OCI-LY3 (cell line): ENCODE measurements at regions not wholly inside any gene's neighbourhood (a gene's known extent, or its start where the extent isn't known, plus 50 kb on each side); places are given as distances from the start of the nearest gene placed in this dataset.

ENCODE experiments used
- H2AFZ ChIP-seq: fragments of 200-600, 300-600 bp; shearing (Covaris generic); 2 replicates; pipeline ENCODE4 v1.6.0; 2014; ENCODE audit warnings: antibody characterized with exemption, low read depth, low read length
- H3K27ac ChIP-seq: fragments of 200-600, 300-600 bp; sonication (generic); 2 replicates; pipeline ENCODE4 v1.5.1; 2014; ENCODE audit warnings: mild to moderate bottlenecking, low read length, moderate library complexity, mixed read lengths
- H3K27me3 ChIP-seq: fragments of 200-600, 300-600 bp; sonication (generic); 2 replicates; pipeline ENCODE4 v1.6.1; 2014; ENCODE audit warnings: low read depth, low read length, mixed read lengths
- H3K36me3 ChIP-seq: fragments of 200-600, 300-600 bp; sonication (generic); replicated peaks from 2 replicates; pipeline ENCODE3; 2014; ENCODE audit warnings: low read depth, low read length, mixed read lengths
- H3K4me1 ChIP-seq: fragments of 300-600, 200-600 bp; sonication (generic); 2 replicates; pipeline ENCODE4 v1.6.1; 2014; ENCODE audit warnings: low read length, mixed read lengths
- H3K4me2 ChIP-seq: fragments of 200-600, 300-600 bp; sonication (generic); 2 replicates; pipeline ENCODE4 v1.6.1; 2014; ENCODE audit warnings: low read length, mixed read lengths
- H3K4me3 ChIP-seq: fragments of 300-600, 200-600 bp; sonication (generic); 2 replicates; pipeline ENCODE4 v1.5.1; 2014; ENCODE audit warnings: antibody characterized with exemption, mild to moderate bottlenecking, low read length, moderate library complexity
- H3K79me2 ChIP-seq: fragments of 300-600, 200-600 bp; shearing (Covaris generic); 2 replicates; pipeline ENCODE4 v1.6.1; 2014; ENCODE audit warnings: mild to moderate bottlenecking, low read length, mixed read lengths
- H3K9ac ChIP-seq: fragments of 300-600, 200-600 bp; shearing (Covaris generic); 2 replicates; pipeline ENCODE4 v1.6.0; 2014; ENCODE audit warnings: mild to moderate bottlenecking, low read length, moderate library complexity
- H3K9me3 ChIP-seq: fragments of 200-600, 300-600 bp; shearing (Covaris generic); 2 replicates; pipeline ENCODE4 v1.6.1; 2014; ENCODE audit warnings: low read length, mixed read lengths; ENCODE audit not compliant: insufficient read depth
- H4K20me1 ChIP-seq: fragments of 200-600, 300-600 bp; sonication (generic); 2 replicates; pipeline ENCODE4 v1.6.1; 2016; ENCODE audit warnings: low read length, mixed read lengths; ENCODE audit not compliant: insufficient read depth
- CTCF ChIP-seq: fragments of 200-600, 300-600 bp; sonication (generic); IDR thresholded peaks from 2 replicates; pipeline ENCODE4 v1.5.1; 2014; ENCODE audit warnings: antibody characterized with exemption, low read length, low read depth
- EZH2phosphoT487 ChIP-seq: fragments of 200-600 bp; shearing (Covaris generic); IDR thresholded peaks from 2 replicates; pipeline ENCODE4 v1.6.1; 2018; ENCODE audit warnings: antibody characterized with exemption, mixed run types, low read depth

- H3K36me3 ChIP-seq = no peaks in the 10 kb centered on the region
- no peak overlapping the region for H3K4me2 ChIP-seq
- H3K79me2 ChIP-seq = no peaks in the 10 kb centered on the region
- H3K9ac ChIP-seq = no peak overlapping the region
- no peaks in the 10 kb centered on the region for H3K4me1 ChIP-seq
- no peaks in the 10 kb centered on the region for H3K9me3 ChIP-seq
- H3K27me3 ChIP-seq = no peaks in the 10 kb centered on the region
- H4K20me1 ChIP-seq = no peaks in the 10 kb centered on the region
- no peak overlapping the region for H2AFZ ChIP-seq
- H3K4me3 ChIP-seq = no peak overlapping the region
- TF ChIP-seq CTCF (no peak), EZH2phosphoT487 (no peak)
- H3K27ac ChIP-seq = no peak overlapping the region
Observed at GRCh38 chr7:115631782-115632181, 398.8 kb downstream of the TFEC start.

GRCh38 chr7:115630049-115630448, 400.5 kb downstream of the TFEC start:
- H3K4me1 ChIP-seq = no peaks in the 10 kb centered on the region
- H3K79me2 ChIP-seq = no peaks in the 10 kb centered on the region
- H3K27me3 ChIP-seq = no peaks in the 10 kb centered on the region
- H2AFZ ChIP-seq = no peak overlapping the region
- H3K27ac ChIP-seq = no peak overlapping the region
- no peaks in the 10 kb centered on the region for H3K9me3 ChIP-seq
- TF ChIP-seq CTCF = no peak
- no peaks in the 10 kb centered on the region for H3K36me3 ChIP-seq
- no peak overlapping the region for H3K9ac ChIP-seq
- no peak overlapping the region for H3K4me3 ChIP-seq
- H4K20me1 ChIP-seq = no peaks in the 10 kb centered on the region
- H3K4me2 ChIP-seq = no peak overlapping the region

DNA sequence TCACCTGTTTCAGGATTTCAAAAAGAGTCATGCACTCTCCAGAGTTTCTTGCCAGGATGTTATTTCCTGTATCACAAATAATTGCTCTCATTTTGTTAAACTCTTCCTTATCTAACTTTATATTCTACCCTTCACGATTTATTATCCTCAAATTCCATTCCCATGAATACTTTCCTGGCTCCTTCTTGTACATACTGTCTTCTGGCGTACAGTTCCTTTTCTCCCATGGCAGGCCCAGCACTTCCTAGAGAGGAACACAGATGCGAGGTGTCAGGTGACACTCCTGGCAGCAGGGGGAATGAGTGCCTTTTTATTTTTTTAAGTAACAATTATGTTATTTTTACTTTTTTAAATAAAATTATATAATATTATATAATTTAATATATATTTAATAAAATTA, 411.9 kb downstream of the TFEC start:
- H3K4me3 ChIP-seq = no peak overlapping the region
- no peak overlapping the region for H2AFZ ChIP-seq
- H4K20me1 ChIP-seq = no peaks in the 10 kb centered on the region
- no peaks in the 10 kb centered on the region for H3K79me2 ChIP-seq
- H3K27me3 ChIP-seq = no peaks in the 10 kb centered on the region
- H3K9ac ChIP-seq = no peak overlapping the region
- H3K4me2 ChIP-seq = no peak overlapping the region
- no peaks in the 10 kb centered on the region for H3K9me3 ChIP-seq
- TF ChIP-seq EZH2phosphoT487 = no peak
- TF ChIP-seq CTCF = no peak
- no peak overlapping the region for H3K27ac ChIP-seq
- H3K36me3 ChIP-seq = no peaks in the 10 kb centered on the region
- H3K4me1 ChIP-seq = no peaks in the 10 kb centered on the region

DNA sequence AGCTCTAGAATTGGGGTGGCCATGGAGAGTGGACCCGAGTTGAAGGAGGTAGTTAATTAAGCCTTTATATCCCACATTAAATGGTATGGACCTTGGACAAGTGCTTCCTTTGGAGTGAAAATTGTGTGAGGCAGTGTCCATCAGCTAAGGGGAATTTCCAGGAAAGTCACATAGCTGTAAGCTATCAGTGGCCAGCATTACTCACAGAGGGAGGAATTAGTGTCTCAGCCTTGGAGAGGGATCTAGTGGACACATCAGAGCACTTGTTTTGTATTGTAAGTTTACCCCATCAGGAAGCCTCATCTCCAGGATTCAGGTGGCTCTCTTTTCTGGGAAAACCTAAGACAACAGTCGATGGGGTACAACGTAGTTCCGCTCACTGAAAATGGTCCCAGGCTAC, 416.7 kb downstream of the TFEC start:
- Histone ChIP-seq H3K4me3 (no peak overlapping the region), H3K36me3 (no peaks in the 10 kb centered on the region), H2AFZ (no peak overlapping the region), H3K27me3 (no peaks in the 10 kb centered on the region), H3K4me2 (no peak overlapping the region), H3K9ac (no peak overlapping the region), H4K20me1 (no peaks in the 10 kb centered on the region), H3K79me2 (no peaks in the 10 kb centered on the region), H3K4me1 (no peaks in the 10 kb centered on the region), H3K9me3 (no peaks in the 10 kb centered on the region), H3K27ac (no peak overlapping the region)
- TF ChIP-seq CTCF (no peak), EZH2phosphoT487 (no peak)
